ENCODE measurements at regions not wholly inside any gene's neighbourhood (a gene's known extent, or its start where the extent isn't known, plus 50 kb on each side); places are given as distances from the start of the nearest gene placed in this dataset.

DNA sequence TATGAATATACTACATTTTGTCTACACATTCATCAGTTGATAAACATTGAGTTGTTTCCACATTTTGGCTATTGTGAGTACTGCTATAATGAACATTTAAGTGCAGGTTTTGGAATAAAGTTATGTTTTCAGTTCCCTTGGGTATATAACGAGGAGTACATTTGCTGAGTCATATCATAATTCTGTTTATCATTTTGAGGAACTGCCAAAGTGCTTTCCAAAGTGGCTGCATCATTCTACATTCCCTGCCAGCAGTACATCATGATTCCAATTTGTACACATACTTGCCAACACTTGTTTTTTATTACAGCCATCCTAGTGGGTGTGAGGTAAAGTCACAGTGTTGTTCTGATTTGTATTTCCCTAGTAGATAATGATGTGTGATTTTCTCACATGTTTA, 1458.6 kb upstream of the TENM4 start:
- no peak for TF ChIP-seq POLR2AphosphoS5 (IDR thresholded peaks at IDR 0.05; ENCODE audit: insufficient read depth, low read depth, low read length)
- TF ChIP-seq JUN (IDR thresholded peaks at IDR 0.05; ENCODE audit: borderline replicate concordance, insufficient read depth, insufficient read length, low read depth) = no peak
- TF ChIP-seq, protein P1, sequence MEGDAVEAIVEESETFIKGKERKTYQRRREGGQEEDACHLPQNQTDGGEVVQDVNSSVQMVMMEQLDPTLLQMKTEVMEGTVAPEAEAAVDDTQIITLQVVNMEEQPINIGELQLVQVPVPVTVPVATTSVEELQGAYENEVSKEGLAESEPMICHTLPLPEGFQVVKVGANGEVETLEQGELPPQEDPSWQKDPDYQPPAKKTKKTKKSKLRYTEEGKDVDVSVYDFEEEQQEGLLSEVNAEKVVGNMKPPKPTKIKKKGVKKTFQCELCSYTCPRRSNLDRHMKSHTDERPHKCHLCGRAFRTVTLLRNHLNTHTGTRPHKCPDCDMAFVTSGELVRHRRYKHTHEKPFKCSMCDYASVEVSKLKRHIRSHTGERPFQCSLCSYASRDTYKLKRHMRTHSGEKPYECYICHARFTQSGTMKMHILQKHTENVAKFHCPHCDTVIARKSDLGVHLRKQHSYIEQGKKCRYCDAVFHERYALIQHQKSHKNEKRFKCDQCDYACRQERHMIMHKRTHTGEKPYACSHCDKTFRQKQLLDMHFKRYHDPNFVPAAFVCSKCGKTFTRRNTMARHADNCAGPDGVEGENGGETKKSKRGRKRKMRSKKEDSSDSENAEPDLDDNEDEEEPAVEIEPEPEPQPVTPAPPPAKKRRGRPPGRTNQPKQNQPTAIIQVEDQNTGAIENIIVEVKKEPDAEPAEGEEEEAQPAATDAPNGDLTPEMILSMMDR (IDR thresholded peaks at IDR 0.05; ENCODE audit: extremely low read depth in 1 of 2, insufficient read depth in 1 of 2, low read depth in 1 of 2, low read length in 2 of 2) = no peak
- TF ChIP-seq EZH2 (IDR thresholded peaks at IDR 0.05; ENCODE audit: borderline replicate concordance, low read depth, low read length, severe bottlenecking) = no peak
- TF ChIP-seq GATA2 (IDR thresholded peaks at IDR 0.05; ENCODE audit: insufficient read depth, insufficient read length, low read depth, low read length) = no peak
- no peak for TF ChIP-seq POLR2A (IDR thresholded peaks at IDR 0.05; ENCODE audit: low read depth, low read length)
- TF ChIP-seq, protein P2, sequence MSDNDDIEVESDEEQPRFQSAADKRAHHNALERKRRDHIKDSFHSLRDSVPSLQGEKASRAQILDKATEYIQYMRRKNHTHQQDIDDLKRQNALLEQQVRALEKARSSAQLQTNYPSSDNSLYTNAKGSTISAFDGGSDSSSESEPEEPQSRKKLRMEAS (IDR thresholded peaks at IDR 0.05; ENCODE audit: insufficient read depth, insufficient read length) = no peak
- TF ChIP-seq MYC (IDR thresholded peaks at IDR 0.05; ENCODE audit: low read depth, low read length) = no peak
- no peak for TF ChIP-seq FOS (IDR thresholded peaks at IDR 0.05; ENCODE audit: borderline replicate concordance, insufficient read depth, low read length)
